ENCODE measurements at regions not wholly inside any gene's neighbourhood (a gene's known extent, or its start where the extent isn't known, plus 50 kb on each side); places are given as distances from the start of the nearest gene placed in this dataset.

DNA sequence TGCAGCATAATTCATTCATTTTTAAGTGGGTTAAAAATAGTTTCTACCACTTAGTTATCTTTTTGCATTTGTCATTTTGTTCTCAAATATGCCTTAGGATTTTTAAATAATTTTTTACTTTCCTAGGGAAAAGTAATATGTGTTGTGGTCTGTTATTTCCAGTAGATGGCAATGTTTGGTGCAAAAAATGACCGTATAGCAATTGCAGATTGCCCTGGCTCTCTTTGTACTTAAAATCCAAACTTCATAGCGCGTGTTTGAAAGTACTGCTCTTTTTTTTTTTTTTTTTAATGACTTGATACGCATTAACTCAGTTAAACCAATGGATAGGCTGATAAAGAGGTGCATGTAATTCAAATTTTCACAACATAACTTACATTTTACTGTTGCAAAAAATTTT lies 74.4 kb upstream of the RBMX start:
- TF ChIP-seq, protein P1, sequence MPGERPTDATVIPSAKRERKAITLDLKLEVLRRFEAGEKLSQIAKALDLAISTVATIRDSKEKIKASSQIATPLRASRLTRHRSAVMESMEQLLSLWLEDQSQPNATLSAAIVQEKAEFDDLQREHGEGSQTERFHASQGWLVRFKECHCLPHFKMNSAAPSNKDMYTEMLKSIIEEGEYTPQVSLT (CRISPR knock-in tag; IDR thresholded peaks at IDR 0.05; ENCODE audit: borderline replicate concordance, low read depth) = no peak
- no peak for TF ChIP-seq POLR2AphosphoS5 (IDR thresholded peaks at IDR 0.05; ENCODE audit: low read depth, low read length)
- no peak for TF ChIP-seq TP53 (CRISPR knock-in tag; conservative IDR thresholded peaks at IDR 0.05)
- no peak for TF ChIP-seq HMG20A (CRISPR knock-in tag; IDR thresholded peaks at IDR 0.05; ENCODE audit: borderline replicate concordance)
